ENCODE measurements at regions not wholly inside any gene's neighbourhood (a gene's known extent, or its start where the extent isn't known, plus 50 kb on each side); places are given as distances from the start of the nearest gene placed in this dataset.

DNA sequence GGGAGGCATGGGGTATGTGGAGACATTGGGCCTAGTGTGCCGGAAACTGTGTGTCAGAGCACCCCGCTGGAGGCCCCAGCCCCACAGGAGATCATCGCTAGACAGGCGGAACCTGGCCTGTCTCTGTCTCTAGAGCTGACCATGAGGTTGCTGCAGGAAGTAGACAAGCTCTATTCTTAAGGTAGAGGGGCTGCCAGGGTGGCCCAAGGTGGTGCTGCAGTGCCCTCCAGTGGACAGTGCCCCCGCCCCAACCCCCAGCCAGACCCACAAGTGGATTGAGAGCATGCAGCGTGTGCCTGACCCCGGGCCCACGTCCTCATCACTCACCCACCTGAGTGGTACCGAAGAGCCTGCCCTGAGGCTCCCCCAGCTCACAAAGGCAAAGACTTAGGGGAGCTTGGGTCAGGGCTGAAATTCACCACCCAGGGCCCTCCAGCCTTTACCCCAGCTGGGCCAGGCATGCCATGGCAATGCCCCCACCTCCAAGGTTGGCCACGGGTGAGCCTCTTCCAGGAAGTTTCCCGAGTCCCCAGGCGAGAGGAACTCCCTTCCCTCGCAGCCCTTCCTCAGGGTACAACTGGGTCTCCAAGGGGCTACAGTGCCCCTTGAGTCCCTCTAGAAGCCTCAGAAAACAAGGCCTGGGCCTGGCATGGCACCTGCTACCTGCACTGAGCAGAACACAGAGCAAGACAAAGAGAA is 155.0 kb downstream of the TTC32 start:
- Histone ChIP-seq H3K36me3 (ENCODE audit: insufficient read depth, low read length) (no peaks in the 10 kb centered on the region), H3K4me3 (ENCODE audit: low read length) (no peak overlapping the region), H3K4me2 (ENCODE audit: low read length) (no peak overlapping the region), H3K27me3 (ENCODE audit: control insufficient read depth, insufficient read depth, low read length) (peaks cover 6% of the 10 kb centered on the region), H3K9ac (ENCODE audit: low read depth, low read length) (no peak overlapping the region), H3K4me1 (ENCODE audit: control insufficient read depth, insufficient read depth, low read length) (peaks cover 6% of the 10 kb centered on the region), H3K9me3 (replicated peaks; ENCODE audit: low read length) (no peaks in the 10 kb centered on the region)

GRCh38 chr2:19746137-19746600 is 155.6 kb downstream of the TTC32 start:
- no peaks in the 10 kb centered on the region for H3K36me3 ChIP-seq (ENCODE audit: insufficient read depth, low read length)

GRCh38 chr2:19745318-19746136 is 156.3 kb downstream of the TTC32 start:
- no peak overlapping the region for H3K4me3 ChIP-seq (ENCODE audit: low read length)
- peaks cover 2% of the 10 kb centered on the region for H3K27me3 ChIP-seq (ENCODE audit: control insufficient read depth, insufficient read depth, low read length)
- peaks cover 6% of the 10 kb centered on the region for H3K4me1 ChIP-seq (ENCODE audit: control insufficient read depth, insufficient read depth, low read length)
- no peak overlapping the region for H3K9ac ChIP-seq (ENCODE audit: low read depth, low read length)
- no peaks in the 10 kb centered on the region for H3K9me3 ChIP-seq (replicated peaks; ENCODE audit: low read length)
- H3K4me2 ChIP-seq (ENCODE audit: low read length) = no peak overlapping the region
- no peaks in the 10 kb centered on the region for H3K36me3 ChIP-seq (ENCODE audit: insufficient read depth, low read length)

More at GRCh38 chr2:19746137-19746600, 155.6 kb downstream of the TTC32 start:
- H3K4me1 ChIP-seq (ENCODE audit: control insufficient read depth, insufficient read depth, low read length) = peaks cover 6% of the 10 kb centered on the region
- H3K4me3 ChIP-seq (ENCODE audit: low read length) = no peak overlapping the region
- H3K9me3 ChIP-seq (replicated peaks; ENCODE audit: low read length) = no peaks in the 10 kb centered on the region
- H3K4me2 ChIP-seq (ENCODE audit: low read length) = no peak overlapping the region
- peaks cover 6% of the 10 kb centered on the region for H3K27me3 ChIP-seq (ENCODE audit: control insufficient read depth, insufficient read depth, low read length)
- H3K9ac ChIP-seq (ENCODE audit: low read depth, low read length) = no peak overlapping the region

DNA sequence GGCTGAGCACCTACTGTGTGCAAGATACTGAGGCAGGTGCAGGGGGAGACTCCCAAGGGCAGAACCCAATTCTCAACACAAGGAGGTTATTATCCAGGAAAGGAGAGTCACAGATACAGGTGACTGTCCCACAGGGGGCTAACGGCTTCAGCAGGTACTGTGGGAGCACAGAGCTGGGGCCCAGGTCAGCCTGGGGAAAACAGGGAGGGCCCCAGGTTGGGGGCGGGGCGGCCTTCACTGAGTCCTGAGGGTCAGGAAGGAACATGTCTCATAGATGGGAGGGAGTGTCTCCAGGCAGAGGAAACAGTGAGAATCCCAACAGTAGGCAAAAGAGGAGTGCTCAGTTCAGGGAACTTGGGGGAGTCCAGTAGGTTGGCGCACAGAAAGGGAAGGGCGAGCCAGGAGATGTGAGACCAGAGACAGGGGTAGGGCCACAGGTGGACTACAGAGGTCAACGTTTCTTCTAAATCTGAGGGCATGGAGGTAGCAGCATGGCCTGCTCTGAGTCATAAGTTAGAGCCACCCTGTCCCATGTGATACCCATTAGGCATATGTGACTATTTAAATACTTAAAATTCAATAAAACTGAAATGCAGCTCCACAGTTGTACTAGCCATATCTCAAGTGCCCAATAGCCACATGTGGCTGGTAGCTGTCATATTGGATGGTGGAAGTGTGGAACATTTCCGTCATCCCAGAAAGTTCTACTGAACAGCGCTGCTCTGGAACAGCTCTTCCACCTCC is 157.2 kb downstream of the TTC32 start:
- Histone ChIP-seq H3K36me3 (ENCODE audit: insufficient read depth, low read length) (no peaks in the 10 kb centered on the region), H3K4me1 (ENCODE audit: control insufficient read depth, insufficient read depth, low read length) (peaks cover 6% of the 10 kb centered on the region), H3K4me3 (ENCODE audit: low read length) (no peak overlapping the region), H3K9me3 (replicated peaks; ENCODE audit: low read length) (no peaks in the 10 kb centered on the region), H3K4me2 (ENCODE audit: low read length) (no peak overlapping the region), H3K27me3 (ENCODE audit: control insufficient read depth, insufficient read depth, low read length) (no peaks in the 10 kb centered on the region), H3K9ac (ENCODE audit: low read depth, low read length) (no peak overlapping the region)

- no peaks in the 10 kb centered on the region for H3K9me3 ChIP-seq (replicated peaks; ENCODE audit: low read length)
- no peak overlapping the region for H3K4me2 ChIP-seq (ENCODE audit: low read length)
- no peak overlapping the region for H3K4me3 ChIP-seq (ENCODE audit: low read length)
Measured at GRCh38 chr2:19743641-19744040, 158.1 kb downstream of the TTC32 start.

GRCh38 chr2:19742872-19743271 is 158.9 kb downstream of the TTC32 start:
- Histone ChIP-seq H3K4me3 (ENCODE audit: low read length) (no peak overlapping the region), H3K9ac (ENCODE audit: low read depth, low read length) (no peak overlapping the region), H3K4me2 (ENCODE audit: low read length) (no peak overlapping the region), H3K9me3 (replicated peaks; ENCODE audit: low read length) (no peaks in the 10 kb centered on the region), H3K36me3 (ENCODE audit: insufficient read depth, low read length) (no peaks in the 10 kb centered on the region), H3K4me1 (ENCODE audit: control insufficient read depth, insufficient read depth, low read length) (peaks cover 19% of the 10 kb centered on the region), H3K27me3 (ENCODE audit: control insufficient read depth, insufficient read depth, low read length) (no peaks in the 10 kb centered on the region)

More at GRCh38 chr2:19743641-19744040, 158.1 kb downstream of the TTC32 start:
- peaks cover 12% of the 10 kb centered on the region for H3K4me1 ChIP-seq (ENCODE audit: control insufficient read depth, insufficient read depth, low read length)
- H3K27me3 ChIP-seq (ENCODE audit: control insufficient read depth, insufficient read depth, low read length) = no peaks in the 10 kb centered on the region
- no peak overlapping the region for H3K9ac ChIP-seq (ENCODE audit: low read depth, low read length)
- H3K36me3 ChIP-seq (ENCODE audit: insufficient read depth, low read length) = no peaks in the 10 kb centered on the region

- Histone ChIP-seq H3K9ac (ENCODE audit: low read depth, low read length) (peak overlapping the region; percentile 10), H3K4me1 (ENCODE audit: control insufficient read depth, insufficient read depth, low read length) (peaks cover 17% of the 10 kb centered on the region), H3K36me3 (ENCODE audit: insufficient read depth, low read length) (no peaks in the 10 kb centered on the region), H3K4me3 (ENCODE audit: low read length) (no peak overlapping the region), H3K4me2 (ENCODE audit: low read length) (peak overlapping the region; percentile 43), H3K9me3 (replicated peaks; ENCODE audit: low read length) (no peaks in the 10 kb centered on the region), H3K27me3 (ENCODE audit: control insufficient read depth, insufficient read depth, low read length) (no peaks in the 10 kb centered on the region)
Measured at GRCh38 chr2:19739256-19739655, 162.5 kb downstream of the TTC32 start.

GRCh38 chr2:19738707-19739106 is 163.1 kb downstream of the TTC32 start:
- H3K4me2 ChIP-seq (ENCODE audit: low read length) = peak overlapping the region; percentile 43
- peaks cover 22% of the 10 kb centered on the region for H3K4me1 ChIP-seq (ENCODE audit: control insufficient read depth, insufficient read depth, low read length)
- peak overlapping the region; percentile 18 for H3K4me3 ChIP-seq (ENCODE audit: low read length)
- H3K27me3 ChIP-seq (ENCODE audit: control insufficient read depth, insufficient read depth, low read length) = no peaks in the 10 kb centered on the region
- H3K9ac ChIP-seq (ENCODE audit: low read depth, low read length) = peak overlapping the region; percentile 10
- no peaks in the 10 kb centered on the region for H3K36me3 ChIP-seq (ENCODE audit: insufficient read depth, low read length)
- H3K9me3 ChIP-seq (replicated peaks; ENCODE audit: low read length) = no peaks in the 10 kb centered on the region

DNA sequence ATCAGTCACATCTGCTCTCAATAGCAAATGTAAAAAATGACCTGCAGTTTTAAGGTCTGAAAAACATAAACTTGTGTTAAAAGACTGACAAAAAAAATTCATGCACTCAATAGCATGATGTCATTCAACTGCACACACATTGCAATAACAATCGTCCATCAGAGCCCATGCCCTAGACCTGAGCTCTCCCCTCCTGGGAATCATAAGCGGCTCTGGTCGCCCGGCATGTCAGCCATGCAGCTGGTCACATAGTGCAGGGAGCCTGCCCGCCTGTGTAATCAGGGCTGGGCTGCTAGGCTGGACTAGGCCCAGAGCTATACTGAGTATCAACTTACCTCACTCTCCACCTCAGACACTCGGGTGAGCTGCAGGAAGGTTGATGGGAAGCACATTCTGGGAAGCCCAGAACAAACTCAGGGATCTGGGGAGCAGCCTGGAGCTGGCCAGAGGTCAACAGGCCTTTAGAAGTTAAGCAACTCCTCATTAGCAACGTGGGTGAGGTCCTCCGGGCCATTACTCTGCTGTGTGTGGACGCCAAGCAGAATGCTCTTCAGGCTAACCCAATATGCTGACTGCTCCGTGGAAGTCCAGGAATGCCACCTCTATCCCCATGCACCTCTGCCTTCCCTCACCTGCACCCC is 165.5 kb downstream of the TTC32 start:
- H3K4me3 ChIP-seq (ENCODE audit: low read length) = no peak overlapping the region
- H3K36me3 ChIP-seq (ENCODE audit: insufficient read depth, low read length) = no peaks in the 10 kb centered on the region
- no peak overlapping the region for H3K9ac ChIP-seq (ENCODE audit: low read depth, low read length)
- peaks cover 27% of the 10 kb centered on the region for H3K4me1 ChIP-seq (ENCODE audit: control insufficient read depth, insufficient read depth, low read length)
- H3K9me3 ChIP-seq (replicated peaks; ENCODE audit: low read length) = no peaks in the 10 kb centered on the region
- no peaks in the 10 kb centered on the region for H3K27me3 ChIP-seq (ENCODE audit: control insufficient read depth, insufficient read depth, low read length)
- no peak overlapping the region for H3K4me2 ChIP-seq (ENCODE audit: low read length)

DNA sequence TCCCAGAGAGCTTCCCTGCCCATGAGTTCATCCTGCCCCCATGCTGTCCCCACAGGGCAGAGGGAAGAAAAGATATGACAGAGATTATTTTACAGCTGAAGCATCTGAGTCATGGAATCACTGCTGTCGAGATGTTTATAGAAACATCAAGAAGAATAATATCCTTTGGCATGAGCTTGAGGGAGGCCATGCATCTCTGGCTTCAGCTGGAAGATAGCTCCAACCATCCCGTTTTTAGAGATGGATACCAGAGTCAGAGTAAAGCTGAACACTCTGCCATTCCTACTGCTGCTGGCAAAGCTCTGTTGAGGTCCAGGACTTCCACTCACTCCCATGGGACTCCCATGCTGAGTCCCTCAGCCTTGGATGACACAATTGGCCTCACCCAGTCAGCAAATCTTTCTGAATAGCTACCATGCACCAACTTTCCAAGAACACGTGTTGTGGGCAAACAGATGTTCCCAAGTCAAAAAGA is 167.8 kb downstream of the TTC32 start:
- H3K4me1 ChIP-seq (ENCODE audit: control insufficient read depth, insufficient read depth, low read length) = peaks cover 24% of the 10 kb centered on the region
- no peak overlapping the region for H3K4me2 ChIP-seq (ENCODE audit: low read length)
- H3K4me3 ChIP-seq (ENCODE audit: low read length) = no peak overlapping the region

GRCh38 chr2:19733390-19733789 is 168.4 kb downstream of the TTC32 start:
- no peak overlapping the region for H3K4me3 ChIP-seq (ENCODE audit: low read length)
- H3K9ac ChIP-seq (ENCODE audit: low read depth, low read length) = no peak overlapping the region
- no peak overlapping the region for H3K4me2 ChIP-seq (ENCODE audit: low read length)
- no peaks in the 10 kb centered on the region for H3K9me3 ChIP-seq (replicated peaks; ENCODE audit: low read length)
- no peaks in the 10 kb centered on the region for H3K27me3 ChIP-seq (ENCODE audit: control insufficient read depth, insufficient read depth, low read length)
- peaks cover 18% of the 10 kb centered on the region for H3K4me1 ChIP-seq (ENCODE audit: control insufficient read depth, insufficient read depth, low read length)
- H3K36me3 ChIP-seq (ENCODE audit: insufficient read depth, low read length) = no peaks in the 10 kb centered on the region

More for the DNA sequence above, 167.8 kb downstream of the TTC32 start:
- H3K36me3 ChIP-seq (ENCODE audit: insufficient read depth, low read length) = no peaks in the 10 kb centered on the region
- no peaks in the 10 kb centered on the region for H3K27me3 ChIP-seq (ENCODE audit: control insufficient read depth, insufficient read depth, low read length)
- H3K9me3 ChIP-seq (replicated peaks; ENCODE audit: low read length) = no peaks in the 10 kb centered on the region
- no peak overlapping the region for H3K9ac ChIP-seq (ENCODE audit: low read depth, low read length)

Measured in skeletal muscle satellite cell (primary cell).